ENCODE measurements at regions not wholly inside any gene's neighbourhood (a gene's known extent, or its start where the extent isn't known, plus 50 kb on each side); places are given as distances from the start of the nearest gene placed in this dataset.

DNA sequence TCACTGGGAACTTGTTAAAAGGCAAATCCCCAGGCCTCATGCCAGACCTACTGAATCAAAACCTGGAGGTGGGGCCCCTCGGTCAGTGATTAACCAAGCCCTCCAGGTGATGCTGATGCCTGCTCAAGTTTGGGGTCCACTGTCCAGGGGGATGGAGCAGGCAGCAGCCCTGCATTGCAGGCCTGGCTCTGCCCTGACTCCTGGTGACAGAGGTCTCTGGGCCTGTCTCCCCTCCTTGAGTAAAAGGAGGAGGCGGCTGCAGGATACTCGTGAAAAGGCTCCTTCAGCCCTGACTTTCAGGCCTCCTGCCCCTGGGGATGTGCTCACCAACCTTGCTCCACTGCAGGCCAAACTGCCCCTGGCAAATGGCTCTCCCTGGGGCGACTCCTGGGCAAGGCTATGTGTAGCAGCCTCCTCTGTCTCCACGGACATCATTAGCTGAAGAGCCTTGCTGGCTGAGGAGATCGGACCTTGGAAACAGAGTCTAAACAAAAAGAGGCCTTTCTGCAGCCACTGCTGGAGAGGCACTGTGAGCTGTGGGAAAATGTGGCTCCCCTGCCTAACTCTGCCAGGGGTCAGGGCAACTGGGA lies 134.8 kb upstream of the ALDH1B1 start:
- Histone ChIP-seq H3K36me3 (no peaks in the 10 kb centered on the region), H3K27me3 (peaks cover 0 to 2% of the 10 kb centered on the region in 2 donors), H3K9me3 (no peaks in the 10 kb centered on the region), H3K4me1 (no peaks in the 10 kb centered on the region), H3K4me3 (no peak overlapping the region), H3K27ac (no peak overlapping the region)
- TF ChIP-seq, protein P1, sequence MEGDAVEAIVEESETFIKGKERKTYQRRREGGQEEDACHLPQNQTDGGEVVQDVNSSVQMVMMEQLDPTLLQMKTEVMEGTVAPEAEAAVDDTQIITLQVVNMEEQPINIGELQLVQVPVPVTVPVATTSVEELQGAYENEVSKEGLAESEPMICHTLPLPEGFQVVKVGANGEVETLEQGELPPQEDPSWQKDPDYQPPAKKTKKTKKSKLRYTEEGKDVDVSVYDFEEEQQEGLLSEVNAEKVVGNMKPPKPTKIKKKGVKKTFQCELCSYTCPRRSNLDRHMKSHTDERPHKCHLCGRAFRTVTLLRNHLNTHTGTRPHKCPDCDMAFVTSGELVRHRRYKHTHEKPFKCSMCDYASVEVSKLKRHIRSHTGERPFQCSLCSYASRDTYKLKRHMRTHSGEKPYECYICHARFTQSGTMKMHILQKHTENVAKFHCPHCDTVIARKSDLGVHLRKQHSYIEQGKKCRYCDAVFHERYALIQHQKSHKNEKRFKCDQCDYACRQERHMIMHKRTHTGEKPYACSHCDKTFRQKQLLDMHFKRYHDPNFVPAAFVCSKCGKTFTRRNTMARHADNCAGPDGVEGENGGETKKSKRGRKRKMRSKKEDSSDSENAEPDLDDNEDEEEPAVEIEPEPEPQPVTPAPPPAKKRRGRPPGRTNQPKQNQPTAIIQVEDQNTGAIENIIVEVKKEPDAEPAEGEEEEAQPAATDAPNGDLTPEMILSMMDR (IDR thresholded peaks at IDR 0.05): no peak
- no peak for DNase-seq
- intact Hi-C loops (cut with DNase I; ENCODE audit: low total_unique reads): no loop called here

DNA sequence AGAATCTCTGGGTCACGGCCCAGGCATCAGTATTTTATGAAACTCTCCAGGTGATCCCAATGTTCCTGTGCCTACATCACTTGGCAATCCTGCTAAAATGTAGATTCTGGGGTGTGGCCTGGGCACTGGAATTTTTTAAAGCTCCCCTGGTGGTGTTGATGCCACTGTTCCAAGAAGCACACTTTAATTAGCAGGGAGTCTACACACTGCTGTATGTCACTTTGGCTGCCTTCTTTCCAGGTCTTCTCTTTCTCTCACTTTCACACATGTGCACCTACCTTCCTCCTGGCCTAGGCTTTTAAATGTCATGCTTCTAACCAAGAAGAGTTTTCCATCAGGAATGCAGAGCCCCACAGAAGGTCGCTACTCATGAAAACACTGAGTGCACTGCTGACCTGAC lies 136.0 kb upstream of the ALDH1B1 start:
- no peak overlapping the region for H3K4me3 ChIP-seq
- TF ChIP-seq, protein P1 (IDR thresholded peaks at IDR 0.05): no peak
- H3K27me3 ChIP-seq: peaks cover 0 to 2% of the 10 kb centered on the region in 2 donors
- intact Hi-C loops (cut with DNase I; ENCODE audit: low total_unique reads): no loop called here
- H3K36me3 ChIP-seq: no peaks in the 10 kb centered on the region
- H3K9me3 ChIP-seq: no peaks in the 10 kb centered on the region
- H3K27ac ChIP-seq: no peak overlapping the region
- H3K4me1 ChIP-seq: no peaks in the 10 kb centered on the region
- no peak for DNase-seq

DNA sequence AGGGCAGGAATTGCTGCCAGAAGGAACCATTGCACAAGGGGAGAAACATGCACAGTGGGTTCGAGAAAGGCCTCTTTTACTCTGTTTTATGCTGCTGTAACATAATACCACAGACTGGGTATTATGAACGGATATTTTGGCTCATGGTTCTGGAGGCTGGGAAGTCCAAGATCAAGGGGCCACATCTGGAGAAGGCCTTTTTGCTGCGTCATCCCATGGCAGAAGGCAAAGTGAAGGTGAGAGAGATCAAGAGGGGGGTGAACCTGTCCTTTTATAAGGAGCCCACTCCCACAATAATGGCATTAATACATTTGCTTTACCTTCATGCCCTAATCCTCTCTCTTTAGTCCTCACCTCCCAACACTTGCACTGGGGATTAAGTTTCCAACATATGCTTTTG lies 136.9 kb upstream of the ALDH1B1 start:
- TF ChIP-seq, protein P1 (IDR thresholded peaks at IDR 0.05): no peak
- DNase-seq: no peak
- intact Hi-C loops (cut with DNase I; ENCODE audit: low total_unique reads): no loop called here
- Histone ChIP-seq H3K27ac (no peak overlapping the region), H3K4me1 (no peaks in the 10 kb centered on the region), H3K9me3 (no peaks in the 10 kb centered on the region), H3K4me3 (no peak overlapping the region), H3K36me3 (no peaks in the 10 kb centered on the region), H3K27me3 (peaks cover 0 to 2% of the 10 kb centered on the region in 2 donors)

DNA sequence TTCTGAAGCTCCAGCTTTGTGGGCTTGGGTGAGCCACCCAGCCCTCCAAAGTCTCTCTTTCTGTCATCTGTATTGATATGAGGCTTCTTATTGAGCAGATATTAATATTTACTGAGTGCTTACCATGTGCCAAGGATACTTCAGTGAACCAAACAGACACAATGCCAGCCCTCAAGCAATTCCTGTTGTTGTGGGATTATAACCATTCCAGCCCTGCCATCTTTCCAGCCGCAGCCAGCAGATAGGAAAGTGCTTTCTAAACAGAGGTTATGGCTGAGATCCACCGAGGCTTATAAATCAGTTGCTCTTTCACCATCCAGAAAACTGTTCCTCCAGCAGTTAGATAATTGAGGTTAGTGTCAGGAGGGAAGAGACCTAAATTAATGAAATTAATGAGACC lies 137.7 kb upstream of the ALDH1B1 start:
- DNase-seq: no peak
- H3K27me3 ChIP-seq: peaks cover 0 to 2% of the 10 kb centered on the region in 2 donors
- no peak overlapping the region for H3K27ac ChIP-seq
- H3K4me1 ChIP-seq: no peaks in the 10 kb centered on the region
- no peaks in the 10 kb centered on the region for H3K36me3 ChIP-seq
- no peaks in the 10 kb centered on the region for H3K9me3 ChIP-seq
- intact Hi-C loops (cut with DNase I; ENCODE audit: low total_unique reads): no loop called here
- H3K4me3 ChIP-seq: no peak overlapping the region
- TF ChIP-seq, protein P1 (IDR thresholded peaks at IDR 0.05): no peak

DNA sequence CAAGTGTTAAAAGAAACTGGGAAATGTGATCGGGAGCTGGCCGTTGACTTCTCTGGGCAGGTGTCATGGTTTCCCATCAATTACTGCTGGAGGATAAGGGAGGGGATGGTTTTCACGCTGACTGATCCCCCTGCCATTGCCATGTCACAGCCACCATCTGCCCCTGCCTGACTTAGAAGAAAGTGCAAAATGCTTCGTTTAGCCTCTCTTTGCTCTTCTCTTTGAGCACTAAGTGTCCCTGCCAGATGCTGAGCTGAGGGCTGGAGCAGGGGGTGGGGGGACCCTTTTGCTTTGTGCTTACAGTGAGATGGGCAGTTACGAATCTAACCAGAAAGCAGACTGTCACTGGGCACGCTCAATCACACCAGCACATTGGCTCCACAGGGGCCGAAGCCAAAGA lies 138.4 kb upstream of the ALDH1B1 start:
- no peak for DNase-seq
- intact Hi-C loops (cut with DNase I; ENCODE audit: low total_unique reads): no loop called here
- TF ChIP-seq, protein P1 (IDR thresholded peaks at IDR 0.05): no peak
- no peak overlapping the region for H3K27ac ChIP-seq
- H3K4me3 ChIP-seq: no peak overlapping the region
- peaks cover 0 to 2% of the 10 kb centered on the region in 2 donors for H3K27me3 ChIP-seq
- H3K4me1 ChIP-seq: no peaks in the 10 kb centered on the region
- H3K36me3 ChIP-seq: no peaks in the 10 kb centered on the region
- no peaks in the 10 kb centered on the region for H3K9me3 ChIP-seq

DNA sequence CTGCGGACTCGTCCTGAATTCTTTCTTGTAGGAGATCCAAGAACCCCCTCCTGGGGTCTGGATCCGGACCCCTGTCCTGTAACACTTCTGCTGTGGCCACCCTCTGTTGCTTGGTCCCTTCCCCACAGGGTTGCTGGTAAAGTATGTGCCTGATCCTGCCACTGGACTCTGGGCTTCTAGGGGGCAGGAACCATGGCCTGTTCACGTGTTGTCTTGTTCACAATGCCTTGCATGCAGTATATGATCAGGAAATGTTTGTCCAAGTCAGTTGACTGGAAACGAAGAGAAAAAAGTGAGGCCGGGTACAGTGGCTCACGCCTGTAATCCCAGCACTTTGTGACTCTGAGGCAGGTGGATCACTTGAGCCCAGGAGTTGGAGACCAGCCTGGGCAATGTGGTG lies 139.3 kb upstream of the ALDH1B1 start:
- TF ChIP-seq, protein P1 (IDR thresholded peaks at IDR 0.05): no peak
- no peak for DNase-seq
- no peak overlapping the region for H3K27ac ChIP-seq
- H3K27me3 ChIP-seq: no peaks in the 10 kb centered on the region
- no peaks in the 10 kb centered on the region for H3K36me3 ChIP-seq
- no peaks in the 10 kb centered on the region for H3K4me1 ChIP-seq
- no peaks in the 10 kb centered on the region for H3K9me3 ChIP-seq
- intact Hi-C loops (cut with DNase I; ENCODE audit: low total_unique reads): no loop called here
- H3K4me3 ChIP-seq: no peak overlapping the region

Measured in tibial artery (tissue), 4 donors.